Erythroblast (primary cell): ENCODE measurements at regions not wholly inside any gene's neighbourhood (a gene's known extent, or its start where the extent isn't known, plus 50 kb on each side); places are given as distances from the start of the nearest gene placed in this dataset.
"Not testable (repeated sequence)": the region's sequence is repeated elsewhere in the genome, so short reads cannot be mapped to it uniquely, and the experiment has no call there.

Source experiments
- DNase-seq, 2 experiments: peaks; one replicate each; lab custom pipeline; 2025; lab: John Stamatoyannopoulos, UW
- GATA1 ChIP-seq: IDR thresholded peaks from 2 replicates; pipeline ENCODE4 v1.6.1; 2011; ENCODE audit warnings: low read depth, mild to moderate bottlenecking, control low read depth, low read length, moderate library complexity
- POLR2A ChIP-seq: IDR thresholded peaks from 2 replicates; pipeline ENCODE4 v1.6.1; 2011; ENCODE audit warnings: mild to moderate bottlenecking, low read length

GRCh38 chr5:66426259-66427138 lies 169.7 kb upstream of the MAST4 start:
- DNase-seq: no peak
- TF ChIP-seq POLR2A (no peak), GATA1 (no peak)

GRCh38 chr5:66427139-66427442 lies 169.1 kb upstream of the MAST4 start:
- TF ChIP-seq GATA1 (no peak), POLR2A (no peak)
- DNase-seq: no peak

GRCh38 chr5:66436721-66437120 lies 159.5 kb upstream of the MAST4 start:
- no peak for DNase-seq
- TF ChIP-seq GATA1 (no peak), POLR2A (no peak)

GRCh38 chr5:66438087-66438486 lies 158.1 kb upstream of the MAST4 start:
- DNase-seq: no peak
- TF ChIP-seq GATA1: no peak
- TF ChIP-seq POLR2A: no peak

GRCh38 chr5:66438696-66439095 lies 157.5 kb upstream of the MAST4 start:
- DNase-seq: no peak
- TF ChIP-seq POLR2A (no peak), GATA1 (no peak)

- TF ChIP-seq GATA1 (no peak), POLR2A (no peak)
Observed at GRCh38 chr5:66440202-66440680, 156.0 kb upstream of the MAST4 start.

GRCh38 chr5:66441351-66441750 lies 154.8 kb upstream of the MAST4 start:
- DNase-seq: no peak
- TF ChIP-seq GATA1 (no peak), POLR2A (no peak)

More at GRCh38 chr5:66440202-66440680, 156.0 kb upstream of the MAST4 start:
- no peak for DNase-seq

- no peak for DNase-seq
- TF ChIP-seq POLR2A: no peak
- no peak for TF ChIP-seq GATA1
Observed at GRCh38 chr5:66442951-66443445, 153.2 kb upstream of the MAST4 start.

- DNase-seq: no peak
- TF ChIP-seq GATA1: no peak
- TF ChIP-seq POLR2A: no peak
Observed at GRCh38 chr5:66443462-66444130, 152.6 kb upstream of the MAST4 start.

- not testable (repeated sequence) for DNase-seq
Observed at GRCh38 chr5:66448070-66448469, 148.1 kb upstream of the MAST4 start.

- TF ChIP-seq POLR2A: no peak
- no peak for TF ChIP-seq GATA1
Observed at GRCh38 chr5:66450237-66450636, 146.0 kb upstream of the MAST4 start.

GRCh38 chr5:66450988-66451387 lies 145.2 kb upstream of the MAST4 start:
- no peak for TF ChIP-seq POLR2A
- no peak for TF ChIP-seq GATA1
- DNase-seq: no peak

More at GRCh38 chr5:66450237-66450636, 146.0 kb upstream of the MAST4 start:
- DNase-seq: no peak

- no peak for TF ChIP-seq POLR2A
- no peak for TF ChIP-seq GATA1
- DNase-seq: no peak
Observed at GRCh38 chr5:66452109-66452508, 144.1 kb upstream of the MAST4 start.
